Erythroblast (primary cell): ENCODE measurements at regions not wholly inside any gene's neighbourhood (a gene's known extent, or its start where the extent isn't known, plus 50 kb on each side); places are given as distances from the start of the nearest gene placed in this dataset.

Source experiments
- GATA1 ChIP-seq: IDR thresholded peaks from 2 replicates; pipeline ENCODE4 v1.6.1; 2011; ENCODE audit warnings: low read depth, mild to moderate bottlenecking, control low read depth, low read length, moderate library complexity
- POLR2A ChIP-seq: IDR thresholded peaks from 2 replicates; pipeline ENCODE4 v1.6.1; 2011; ENCODE audit warnings: mild to moderate bottlenecking, low read length

DNA sequence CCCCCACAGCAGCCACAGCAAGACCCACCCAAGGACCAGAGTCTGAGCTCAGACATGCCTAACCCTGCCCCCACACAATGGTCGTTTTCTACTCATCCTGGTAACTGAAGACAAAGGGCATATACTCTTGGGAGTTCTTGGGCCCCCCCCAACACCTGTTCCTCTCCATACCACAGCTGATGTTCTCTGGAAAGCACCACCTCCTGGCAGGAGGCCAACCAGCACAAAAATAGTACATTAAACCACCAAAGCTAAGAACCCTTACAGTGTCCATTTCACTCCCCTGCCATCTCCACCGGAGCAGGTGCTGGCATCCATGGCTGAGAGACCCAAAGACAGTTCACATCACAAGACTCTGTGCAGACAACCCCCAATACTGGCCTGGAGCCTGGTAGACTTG lies 80.6 kb upstream of the DAAM1 start:
- TF ChIP-seq POLR2A, result no peak
- TF ChIP-seq GATA1, result no peak
